ENCODE measurements at regions not wholly inside any gene's neighbourhood (a gene's known extent, or its start where the extent isn't known, plus 50 kb on each side); places are given as distances from the start of the nearest gene placed in this dataset.

DNA sequence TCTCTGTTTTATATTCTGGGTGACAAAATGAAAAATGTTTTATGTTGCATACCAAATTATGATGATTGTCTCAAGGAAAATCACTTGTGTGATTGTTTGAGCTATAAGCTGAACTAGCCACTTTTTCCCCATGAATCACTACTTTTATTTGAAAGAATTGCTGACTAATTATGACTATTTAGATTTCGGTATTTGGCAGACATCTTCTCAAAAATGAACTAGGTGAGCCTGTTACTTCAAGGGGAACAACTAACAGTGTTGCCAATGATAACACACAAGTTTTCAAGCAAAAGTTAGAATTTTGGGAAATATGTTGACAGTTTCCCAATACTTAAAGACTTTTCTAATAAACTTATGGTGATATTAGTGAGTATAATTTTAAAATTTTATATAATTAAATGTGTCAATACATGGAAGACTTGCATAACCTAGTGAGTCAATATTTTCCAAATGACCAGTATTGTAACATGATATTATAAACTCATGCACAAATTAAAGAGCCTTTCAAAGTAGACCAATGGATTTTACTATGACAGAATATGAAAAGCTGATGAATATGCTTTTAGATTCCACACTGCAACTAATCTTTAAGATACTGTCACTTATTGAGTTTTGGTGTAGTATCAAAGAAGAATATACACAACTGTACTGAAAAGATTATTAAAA is 187.7 kb upstream of the GATB start:
- no peak overlapping the region for H3K27ac ChIP-seq
- TF ChIP-seq POLR2A (IDR thresholded peaks at IDR 0.05) (no peak), EP300 (IDR thresholded peaks at IDR 0.05) (no peak), POLR2AphosphoS5 (IDR thresholded peaks at IDR 0.05) (no peak)
- TF ChIP-seq, protein P1, sequence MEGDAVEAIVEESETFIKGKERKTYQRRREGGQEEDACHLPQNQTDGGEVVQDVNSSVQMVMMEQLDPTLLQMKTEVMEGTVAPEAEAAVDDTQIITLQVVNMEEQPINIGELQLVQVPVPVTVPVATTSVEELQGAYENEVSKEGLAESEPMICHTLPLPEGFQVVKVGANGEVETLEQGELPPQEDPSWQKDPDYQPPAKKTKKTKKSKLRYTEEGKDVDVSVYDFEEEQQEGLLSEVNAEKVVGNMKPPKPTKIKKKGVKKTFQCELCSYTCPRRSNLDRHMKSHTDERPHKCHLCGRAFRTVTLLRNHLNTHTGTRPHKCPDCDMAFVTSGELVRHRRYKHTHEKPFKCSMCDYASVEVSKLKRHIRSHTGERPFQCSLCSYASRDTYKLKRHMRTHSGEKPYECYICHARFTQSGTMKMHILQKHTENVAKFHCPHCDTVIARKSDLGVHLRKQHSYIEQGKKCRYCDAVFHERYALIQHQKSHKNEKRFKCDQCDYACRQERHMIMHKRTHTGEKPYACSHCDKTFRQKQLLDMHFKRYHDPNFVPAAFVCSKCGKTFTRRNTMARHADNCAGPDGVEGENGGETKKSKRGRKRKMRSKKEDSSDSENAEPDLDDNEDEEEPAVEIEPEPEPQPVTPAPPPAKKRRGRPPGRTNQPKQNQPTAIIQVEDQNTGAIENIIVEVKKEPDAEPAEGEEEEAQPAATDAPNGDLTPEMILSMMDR (IDR thresholded peaks at IDR 0.05) = no peak
- no peaks in the 10 kb centered on the region for H3K27me3 ChIP-seq
- H3K36me3 ChIP-seq = no peaks in the 10 kb centered on the region
- peaks cover 5 to 22% (median 11%) of the 10 kb centered on the region in 4 donors for H3K9me3 ChIP-seq
- ATAC-seq (ENCODE audit: low FRiP score in 2 of 2) = no peak
- WGBS, 2 donors = 78 to 97% methylated on average over 1 of the region's 1 CpG
- DNase-seq = no peak
- H3K4me3 ChIP-seq = no peak overlapping the region
- H3K4me1 ChIP-seq = no peaks in the 10 kb centered on the region

DNA sequence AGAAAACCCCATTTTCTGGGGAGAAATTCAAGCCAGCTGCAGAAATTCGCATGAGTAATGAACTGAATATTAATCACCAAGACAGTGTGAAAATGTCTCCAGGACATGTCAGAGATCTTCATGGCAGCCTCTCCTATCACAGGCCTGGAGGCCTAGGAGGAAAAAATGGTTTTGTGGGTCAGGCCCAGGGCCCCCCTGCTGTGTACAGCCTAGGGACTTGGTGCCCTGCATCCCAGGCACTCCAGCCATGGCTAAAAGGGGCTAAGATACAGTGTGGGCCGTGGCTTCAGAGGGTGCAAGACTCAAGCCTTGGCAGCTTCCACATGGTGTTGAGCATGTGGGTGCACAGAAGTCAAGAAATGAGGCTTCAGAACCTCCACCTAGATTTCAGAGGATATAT is 185.9 kb upstream of the GATB start:
- DNase-seq (no peak), ATAC-seq (ENCODE audit: low FRiP score in 2 of 2) (no peak)
- H3K36me3 ChIP-seq = no peaks in the 10 kb centered on the region
- H3K4me1 ChIP-seq = no peaks in the 10 kb centered on the region
- H3K27ac ChIP-seq = no peak overlapping the region
- H3K9me3 ChIP-seq = peaks cover 5 to 22% (median 11%) of the 10 kb centered on the region in 4 donors
- no peak for TF ChIP-seq POLR2AphosphoS5 (IDR thresholded peaks at IDR 0.05)
- TF ChIP-seq, protein P1 (IDR thresholded peaks at IDR 0.05) = no peak
- TF ChIP-seq POLR2A (IDR thresholded peaks at IDR 0.05) = no peak
- 75 to 81% methylated on average over 2 of the region's 2 CpGs for WGBS, 2 donors
- H3K4me3 ChIP-seq = no peak overlapping the region
- H3K27me3 ChIP-seq = no peaks in the 10 kb centered on the region

DNA sequence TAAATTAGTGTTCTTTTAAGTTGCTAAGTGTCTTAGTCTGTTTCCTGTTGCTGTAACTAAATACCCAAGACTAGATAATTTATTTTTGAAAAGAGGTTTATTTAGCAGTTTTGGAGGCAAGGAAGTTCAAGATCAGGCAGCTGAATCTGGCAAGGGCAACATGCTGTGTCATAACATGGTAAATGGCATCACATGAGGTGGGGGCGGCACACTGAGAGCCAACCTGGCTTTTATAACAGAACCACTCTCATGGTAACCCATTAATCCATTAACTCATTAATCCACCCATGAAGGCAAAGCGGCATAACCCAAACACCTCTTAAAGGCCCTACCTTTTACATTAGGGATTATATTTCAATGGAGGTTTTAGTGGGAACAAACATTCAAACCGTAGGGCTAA is 182.2 kb upstream of the GATB start:
- TF ChIP-seq POLR2AphosphoS5 (IDR thresholded peaks at IDR 0.05) (no peak), EP300 (IDR thresholded peaks at IDR 0.05) (no peak)
- TF ChIP-seq, protein P1 (IDR thresholded peaks at IDR 0.05) = no peak
- ATAC-seq (ENCODE audit: low FRiP score in 2 of 2) (no peak), DNase-seq (no peak)
- H3K36me3 ChIP-seq = no peaks in the 10 kb centered on the region
- H3K27ac ChIP-seq = no peak overlapping the region
- H3K9me3 ChIP-seq = peaks cover 5 to 21% (median 11%) of the 10 kb centered on the region in 4 donors
- WGBS, 2 donors = 85 to 87% methylated on average over 3 of the region's 3 CpGs
- no peaks in the 10 kb centered on the region for H3K27me3 ChIP-seq
- H3K4me3 ChIP-seq = no peak overlapping the region
- no peaks in the 10 kb centered on the region for H3K4me1 ChIP-seq

DNA sequence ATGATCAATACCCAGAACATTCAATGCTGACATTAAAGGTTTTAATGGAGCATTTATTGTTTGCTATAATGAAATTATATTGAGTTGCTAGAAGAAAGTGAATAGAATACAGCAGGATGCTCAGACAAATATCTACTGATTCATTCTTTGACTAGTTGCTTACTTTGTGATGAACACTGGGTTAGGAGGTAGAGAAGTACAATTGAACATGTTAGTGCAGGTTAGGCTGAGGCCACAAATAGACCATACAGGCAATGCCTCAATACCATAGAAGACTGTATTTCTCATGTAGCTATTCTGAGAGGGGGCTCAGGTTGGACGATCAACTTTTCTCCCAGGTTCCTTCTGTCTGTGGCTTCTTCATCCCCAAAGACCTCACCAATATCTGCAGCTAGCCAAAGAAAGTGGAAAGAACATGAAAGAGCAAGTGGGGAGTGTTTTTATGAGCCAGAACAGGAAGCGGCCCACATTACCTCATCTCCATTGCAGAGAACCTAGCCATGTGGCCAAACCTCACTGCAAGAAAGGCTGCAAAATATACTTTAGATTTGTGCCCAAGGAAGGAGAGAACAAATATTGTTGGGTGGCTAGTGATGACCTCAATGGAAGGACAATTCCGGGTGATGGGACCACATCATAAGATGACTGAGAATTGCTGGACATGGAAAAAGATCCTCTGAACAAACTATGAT is 180.3 kb upstream of the GATB start:
- ATAC-seq (ENCODE audit: low FRiP score in 2 of 2) (no peak), DNase-seq (no peak)
- H3K36me3 ChIP-seq = no peaks in the 10 kb centered on the region
- peaks cover 0 to 2% (median 0%) of the 10 kb centered on the region in 4 donors for H3K9me3 ChIP-seq
- H3K27me3 ChIP-seq = no peaks in the 10 kb centered on the region
- H3K27ac ChIP-seq = no peak overlapping the region
- TF ChIP-seq POLR2AphosphoS5 (IDR thresholded peaks at IDR 0.05) = no peak
- no peak for TF ChIP-seq EP300 (IDR thresholded peaks at IDR 0.05)
- H3K4me1 ChIP-seq = no peaks in the 10 kb centered on the region
- 90 to 95% methylated on average over 3 of the region's 3 CpGs for WGBS, 2 donors
- H3K4me3 ChIP-seq = no peak overlapping the region

DNA sequence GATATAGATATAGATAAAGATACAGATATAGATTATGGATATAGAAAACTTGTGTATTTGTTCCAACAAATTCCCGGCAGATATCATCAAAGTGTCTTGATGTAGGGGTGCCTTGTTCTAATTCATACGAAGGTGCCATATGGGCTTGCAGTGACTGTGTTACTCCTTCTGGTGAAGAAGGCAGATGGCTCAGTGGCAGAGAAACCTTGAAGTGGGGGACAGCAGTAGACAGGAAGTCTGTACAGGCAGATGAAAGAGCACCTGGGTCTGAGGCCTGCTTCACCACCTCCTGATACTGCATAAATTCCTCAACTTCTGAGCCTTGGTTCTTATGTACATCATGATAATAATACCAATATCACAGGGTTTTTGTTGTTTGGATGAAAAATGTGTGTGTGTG is 179.5 kb upstream of the GATB start:
- Histone ChIP-seq H3K9me3 (no peaks in the 10 kb centered on the region), H3K4me3 (no peak overlapping the region), H3K27me3 (no peaks in the 10 kb centered on the region), H3K4me1 (no peaks in the 10 kb centered on the region), H3K27ac (no peak overlapping the region), H3K36me3 (no peaks in the 10 kb centered on the region)
- DNase-seq (no peak), ATAC-seq (ENCODE audit: low FRiP score in 2 of 2) (no peak)
- TF ChIP-seq, protein P1 (IDR thresholded peaks at IDR 0.05) = no peak
- TF ChIP-seq EP300 (IDR thresholded peaks at IDR 0.05) = no peak
- TF ChIP-seq POLR2AphosphoS5 (IDR thresholded peaks at IDR 0.05) = no peak
- no peak for TF ChIP-seq POLR2A (IDR thresholded peaks at IDR 0.05)
- WGBS, 2 donors = 96 to 100% methylated on average over 2 of the region's 2 CpGs

Measured in upper lobe of left lung (tissue), 6 donors.